ENCODE measurements at regions not wholly inside any gene's neighbourhood (a gene's known extent, or its start where the extent isn't known, plus 50 kb on each side); places are given as distances from the start of the nearest gene placed in this dataset.

DNA sequence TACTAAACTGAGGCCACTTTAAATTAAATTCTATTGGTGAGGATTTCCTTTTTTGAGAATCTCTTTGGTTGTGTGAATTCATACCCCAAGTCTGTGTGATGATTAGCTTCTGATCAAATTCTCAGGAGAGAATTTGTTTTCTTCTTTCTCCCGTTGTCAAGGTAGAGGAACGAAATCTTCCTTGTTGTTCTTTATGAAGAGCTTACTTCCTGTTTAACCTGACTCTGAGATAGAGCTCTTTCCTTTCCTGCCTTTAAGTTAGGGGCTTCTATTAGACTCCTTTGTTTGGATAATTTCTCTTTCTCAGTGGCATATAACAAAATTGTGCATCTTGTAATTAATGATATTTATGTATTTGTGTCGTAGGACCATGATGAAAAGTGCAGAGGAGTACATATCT, 572.1 kb downstream of the REEP3 start:
- TF ChIP-seq, protein P1, sequence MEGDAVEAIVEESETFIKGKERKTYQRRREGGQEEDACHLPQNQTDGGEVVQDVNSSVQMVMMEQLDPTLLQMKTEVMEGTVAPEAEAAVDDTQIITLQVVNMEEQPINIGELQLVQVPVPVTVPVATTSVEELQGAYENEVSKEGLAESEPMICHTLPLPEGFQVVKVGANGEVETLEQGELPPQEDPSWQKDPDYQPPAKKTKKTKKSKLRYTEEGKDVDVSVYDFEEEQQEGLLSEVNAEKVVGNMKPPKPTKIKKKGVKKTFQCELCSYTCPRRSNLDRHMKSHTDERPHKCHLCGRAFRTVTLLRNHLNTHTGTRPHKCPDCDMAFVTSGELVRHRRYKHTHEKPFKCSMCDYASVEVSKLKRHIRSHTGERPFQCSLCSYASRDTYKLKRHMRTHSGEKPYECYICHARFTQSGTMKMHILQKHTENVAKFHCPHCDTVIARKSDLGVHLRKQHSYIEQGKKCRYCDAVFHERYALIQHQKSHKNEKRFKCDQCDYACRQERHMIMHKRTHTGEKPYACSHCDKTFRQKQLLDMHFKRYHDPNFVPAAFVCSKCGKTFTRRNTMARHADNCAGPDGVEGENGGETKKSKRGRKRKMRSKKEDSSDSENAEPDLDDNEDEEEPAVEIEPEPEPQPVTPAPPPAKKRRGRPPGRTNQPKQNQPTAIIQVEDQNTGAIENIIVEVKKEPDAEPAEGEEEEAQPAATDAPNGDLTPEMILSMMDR (IDR thresholded peaks at IDR 0.05): no peak
- no peak for TF ChIP-seq EZH2 (IDR thresholded peaks at IDR 0.05)

Measured in neural progenitor cell (in vitro differentiated cells).